ENCODE measurements at regions not wholly inside any gene's neighbourhood (a gene's known extent, or its start where the extent isn't known, plus 50 kb on each side); places are given as distances from the start of the nearest gene placed in this dataset.

DNA sequence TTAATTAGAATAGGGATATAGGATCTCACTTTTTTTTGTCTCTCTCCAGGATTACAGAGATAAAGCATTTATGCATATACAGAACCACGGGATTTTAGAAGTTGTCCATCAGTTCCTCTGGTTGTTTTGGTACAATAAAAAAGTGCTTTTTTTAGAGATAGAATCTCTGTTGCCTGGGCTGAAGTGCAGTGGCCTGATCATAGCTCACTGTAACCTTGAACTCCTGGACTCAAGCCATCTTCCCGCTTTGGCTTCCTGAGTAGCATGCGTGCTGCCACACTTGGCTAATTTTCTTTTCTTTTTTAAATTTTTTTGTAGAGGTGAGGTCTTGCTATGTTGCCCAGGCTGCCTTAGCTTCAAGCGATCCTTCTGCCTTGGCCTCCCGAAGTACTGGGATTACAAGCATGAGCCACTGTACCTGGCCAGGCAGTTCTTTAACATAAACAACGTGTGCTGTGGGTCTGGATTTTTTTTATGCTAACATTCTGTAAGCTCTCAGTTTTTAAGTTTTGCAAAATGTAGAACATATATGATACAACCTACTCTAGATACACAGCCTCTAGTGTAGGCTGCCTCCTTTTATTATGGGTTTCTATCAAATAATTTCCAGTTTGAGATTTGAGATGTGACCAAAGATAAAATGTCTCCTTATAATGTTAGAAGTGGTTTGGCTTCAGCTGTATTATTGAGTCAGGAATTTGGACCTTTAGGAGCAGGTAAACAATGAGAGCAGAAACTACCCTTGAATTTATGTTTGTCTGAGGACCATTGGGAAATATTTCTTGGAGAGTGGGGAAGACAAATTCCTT lies 57.4 kb upstream of the ULK4 start:
- H3K9me3 Mint-ChIP-seq, result no peaks in the 10 kb centered on the region
- Histone ChIP-seq H3K4me3 (ENCODE audit: low read length) (no peak overlapping the region), H3K27me3 (ENCODE audit: control insufficient read depth, insufficient read depth, low read length, poor library complexity, severe bottlenecking) (no peaks in the 10 kb centered on the region), H3K36me3 (ENCODE audit: control insufficient read depth, insufficient read depth, low read length) (no peaks in the 10 kb centered on the region), H3K4me1 (ENCODE audit: control insufficient read depth, insufficient read depth, low read length) (peaks cover 16% of the 10 kb centered on the region), H3K9ac (ENCODE audit: extremely low read depth, low read length, poor library complexity, severe bottlenecking) (no peak overlapping the region), H3K27ac (ENCODE audit: low read depth, low read length) (no peak overlapping the region), H3K9me3 (ENCODE audit: control insufficient read depth, low read length) (no peaks in the 10 kb centered on the region)
- no peak overlapping the region for H3K4me3 Mint-ChIP-seq
- no peak for DNase-seq
- H3K27ac Mint-ChIP-seq, result no peak overlapping the region
- WGBS, 2 experiments (ENCODE audit: insufficient coverage in 1 of 2, insufficient read length in 1 of 2), result 95 to 98% methylated on average over 4 to 6 of the region's 6 CpGs
- no peaks in the 10 kb centered on the region for H3K36me3 Mint-ChIP-seq (ENCODE audit: low read depth)
- peaks cover 4% of the 10 kb centered on the region for H3K27me3 Mint-ChIP-seq (ENCODE audit: insufficient read depth)
- H3K4me1 Mint-ChIP-seq, result peaks cover 37% of the 10 kb centered on the region
- TF ChIP-seq, protein P1, sequence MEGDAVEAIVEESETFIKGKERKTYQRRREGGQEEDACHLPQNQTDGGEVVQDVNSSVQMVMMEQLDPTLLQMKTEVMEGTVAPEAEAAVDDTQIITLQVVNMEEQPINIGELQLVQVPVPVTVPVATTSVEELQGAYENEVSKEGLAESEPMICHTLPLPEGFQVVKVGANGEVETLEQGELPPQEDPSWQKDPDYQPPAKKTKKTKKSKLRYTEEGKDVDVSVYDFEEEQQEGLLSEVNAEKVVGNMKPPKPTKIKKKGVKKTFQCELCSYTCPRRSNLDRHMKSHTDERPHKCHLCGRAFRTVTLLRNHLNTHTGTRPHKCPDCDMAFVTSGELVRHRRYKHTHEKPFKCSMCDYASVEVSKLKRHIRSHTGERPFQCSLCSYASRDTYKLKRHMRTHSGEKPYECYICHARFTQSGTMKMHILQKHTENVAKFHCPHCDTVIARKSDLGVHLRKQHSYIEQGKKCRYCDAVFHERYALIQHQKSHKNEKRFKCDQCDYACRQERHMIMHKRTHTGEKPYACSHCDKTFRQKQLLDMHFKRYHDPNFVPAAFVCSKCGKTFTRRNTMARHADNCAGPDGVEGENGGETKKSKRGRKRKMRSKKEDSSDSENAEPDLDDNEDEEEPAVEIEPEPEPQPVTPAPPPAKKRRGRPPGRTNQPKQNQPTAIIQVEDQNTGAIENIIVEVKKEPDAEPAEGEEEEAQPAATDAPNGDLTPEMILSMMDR (conservative IDR thresholded peaks at IDR 0.05), result no peak

DNA sequence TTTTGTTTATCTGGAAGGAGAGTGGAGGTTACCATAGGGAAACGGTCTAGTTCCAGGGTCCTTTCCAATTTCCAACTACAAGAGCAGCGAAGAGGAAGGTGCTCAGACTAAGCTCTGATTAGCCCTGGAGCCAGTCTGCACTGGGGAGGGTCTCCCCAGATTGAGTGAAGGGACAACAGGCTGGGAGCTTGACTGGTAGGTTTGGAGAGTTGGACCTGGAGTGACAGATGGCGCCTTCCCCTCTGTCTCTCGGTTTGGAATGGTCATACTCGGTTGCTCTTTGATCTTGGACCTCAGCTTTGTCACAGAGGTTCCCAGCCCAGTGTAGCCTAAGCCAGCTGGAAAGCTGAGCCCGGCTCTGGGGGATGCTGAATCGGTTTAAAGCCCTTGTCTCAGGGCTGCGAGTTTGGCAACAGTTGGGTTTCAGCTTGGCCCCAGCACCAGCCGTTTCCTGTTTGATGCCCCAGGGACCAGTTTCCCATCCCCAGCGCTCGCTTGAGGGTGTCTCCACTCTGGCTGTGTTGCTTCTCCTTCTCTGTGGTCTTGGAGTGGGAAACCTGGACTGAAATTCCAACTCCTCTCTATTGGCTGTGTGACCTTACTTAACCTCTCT lies 53.1 kb upstream of the ULK4 start:
- peak overlapping the region; percentile 48 for H3K27ac ChIP-seq (ENCODE audit: low read depth, low read length)
- H3K9me3 ChIP-seq (ENCODE audit: control insufficient read depth, low read length), result no peaks in the 10 kb centered on the region
- Mint-ChIP-seq H3K4me1 (peaks cover 12% of the 10 kb centered on the region), H3K36me3 (ENCODE audit: low read depth) (no peaks in the 10 kb centered on the region), H3K4me3 (peak overlapping the region; percentile 78), H3K27ac (peak overlapping the region; percentile 71), H3K9me3 (no peaks in the 10 kb centered on the region), H3K27me3 (ENCODE audit: insufficient read depth) (peaks cover 4% of the 10 kb centered on the region)
- TF ChIP-seq, protein P1 (conservative IDR thresholded peaks at IDR 0.05), result no peak
- DNase-seq, result peak; percentile 63
- no peaks in the 10 kb centered on the region for H3K36me3 ChIP-seq (ENCODE audit: control insufficient read depth, insufficient read depth, low read length)
- no peaks in the 10 kb centered on the region for H3K4me1 ChIP-seq (ENCODE audit: control insufficient read depth, insufficient read depth, low read length)
- no peaks in the 10 kb centered on the region for H3K27me3 ChIP-seq (ENCODE audit: control insufficient read depth, insufficient read depth, low read length, poor library complexity, severe bottlenecking)
- H3K9ac ChIP-seq (ENCODE audit: extremely low read depth, low read length, poor library complexity, severe bottlenecking), result peak overlapping the region; percentile 73
- H3K4me3 ChIP-seq (ENCODE audit: low read length), result peak overlapping the region; percentile 93
- 10 to 38% methylated on average over 2 to 11 of the region's 11 CpGs for WGBS, 2 experiments (ENCODE audit: insufficient coverage in 1 of 2, insufficient read length in 1 of 2)

DNA sequence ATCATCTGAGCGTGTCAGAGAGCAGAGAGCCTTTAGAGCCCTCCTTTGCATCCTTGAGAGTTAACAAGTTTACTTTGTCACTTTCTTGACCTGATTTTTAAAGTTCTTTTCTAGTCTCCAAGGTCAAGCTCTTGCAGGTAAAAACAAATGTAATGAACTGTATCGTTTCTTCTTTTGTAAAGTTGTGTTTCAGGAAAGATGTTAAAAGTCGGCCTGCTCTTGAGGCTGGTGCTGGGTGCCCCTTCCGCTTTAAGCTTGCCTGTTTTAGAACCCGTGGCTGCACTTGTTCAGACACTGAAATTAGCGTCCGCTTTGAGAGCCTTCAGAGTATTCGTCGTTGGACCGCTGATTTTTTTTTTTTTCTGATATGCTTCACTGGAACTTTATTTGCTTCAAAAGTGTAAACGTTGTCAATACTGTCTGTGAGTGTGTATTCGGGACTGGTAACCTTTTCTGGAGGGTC lies 52.6 kb upstream of the ULK4 start:
- peak overlapping the region; percentile 61 for H3K27ac ChIP-seq (ENCODE audit: low read depth, low read length)
- TF ChIP-seq, protein P1 (conservative IDR thresholded peaks at IDR 0.05), result no peak
- H3K4me1 Mint-ChIP-seq, result peaks cover 12% of the 10 kb centered on the region
- H3K36me3 ChIP-seq (ENCODE audit: control insufficient read depth, insufficient read depth, low read length), result no peaks in the 10 kb centered on the region
- no peaks in the 10 kb centered on the region for H3K9me3 Mint-ChIP-seq
- H3K4me3 ChIP-seq (ENCODE audit: low read length), result peak overlapping the region; percentile 93
- H3K9me3 ChIP-seq (ENCODE audit: control insufficient read depth, low read length), result no peaks in the 10 kb centered on the region
- H3K27me3 Mint-ChIP-seq (ENCODE audit: insufficient read depth), result peaks cover 4% of the 10 kb centered on the region
- H3K4me1 ChIP-seq (ENCODE audit: control insufficient read depth, insufficient read depth, low read length), result no peaks in the 10 kb centered on the region
- DNase-seq, result peak; percentile 49
- H3K36me3 Mint-ChIP-seq (ENCODE audit: low read depth), result no peaks in the 10 kb centered on the region
- H3K9ac ChIP-seq (ENCODE audit: extremely low read depth, low read length, poor library complexity, severe bottlenecking), result peak overlapping the region; percentile 73
- H3K27ac Mint-ChIP-seq, result peak overlapping the region; percentile 71
- H3K27me3 ChIP-seq (ENCODE audit: control insufficient read depth, insufficient read depth, low read length, poor library complexity, severe bottlenecking), result no peaks in the 10 kb centered on the region
- WGBS, 2 experiments (ENCODE audit: insufficient coverage in 1 of 2, insufficient read length in 1 of 2), result 10 to 21% methylated on average over 7 to 12 of the region's 12 CpGs
- H3K4me3 Mint-ChIP-seq, result peak overlapping the region; percentile 78

Measured in endodermal cell (in vitro differentiated cells).